G401 (cell line): ENCODE measurements at regions not wholly inside any gene's neighbourhood (a gene's known extent, or its start where the extent isn't known, plus 50 kb on each side); places are given as distances from the start of the nearest gene placed in this dataset.

Experiments
- DNase-seq: peaks from one replicate; pipeline ENCODE4 v3.0.0-alpha.2; 2015; ENCODE audit warnings: low spot score
- in situ Hi-C: cut with HindIII; loops from 2 replicates; pipeline ENCODE4 v1.10.0; 2016; ENCODE audit warnings: low sequenced_read_pairs, mixed read lengths

DNA sequence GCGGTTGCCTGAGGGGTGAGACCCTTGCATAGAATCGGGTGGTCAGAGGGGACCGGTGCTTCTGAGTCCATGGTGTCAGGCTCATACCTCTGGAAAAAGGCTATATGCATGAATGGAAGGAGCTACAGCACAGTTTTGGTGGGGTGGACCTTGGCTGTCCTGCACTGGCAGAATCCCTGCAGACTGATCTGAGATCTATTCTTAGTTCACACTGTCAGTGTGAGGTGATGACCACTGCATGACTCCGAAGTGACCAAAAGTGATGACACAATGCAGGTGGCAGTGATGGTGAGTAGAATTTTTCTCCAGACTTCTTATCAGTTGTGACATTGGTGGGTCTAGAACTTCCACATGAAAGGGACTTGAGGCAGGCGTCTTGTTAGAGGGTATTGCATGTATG lies 105.2 kb upstream of the SLC28A3 start:
- in situ Hi-C loops, result no loop called here

DNA sequence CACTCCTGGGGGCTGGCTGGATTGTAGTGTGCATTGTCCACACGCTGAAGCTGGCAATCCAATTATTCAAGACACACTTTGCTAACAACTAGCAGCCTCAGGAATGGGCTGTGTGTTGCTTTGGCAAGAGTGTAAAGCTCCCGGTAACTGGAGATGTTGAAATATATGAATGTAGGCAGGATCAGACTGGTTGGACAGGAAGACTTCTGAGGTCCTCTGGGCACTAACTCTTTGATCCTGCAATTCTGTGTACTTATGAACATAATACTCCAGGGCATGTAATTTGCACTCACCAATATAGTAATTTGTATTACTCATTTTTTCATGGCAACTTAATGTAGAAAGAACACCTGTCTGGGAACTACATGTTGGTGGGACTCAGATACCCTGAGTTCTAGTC lies 106.7 kb upstream of the SLC28A3 start:
- in situ Hi-C loops, result no loop called here
- no peak for DNase-seq

More for the DNA sequence above, 105.2 kb upstream of the SLC28A3 start:
- no peak for DNase-seq

DNA sequence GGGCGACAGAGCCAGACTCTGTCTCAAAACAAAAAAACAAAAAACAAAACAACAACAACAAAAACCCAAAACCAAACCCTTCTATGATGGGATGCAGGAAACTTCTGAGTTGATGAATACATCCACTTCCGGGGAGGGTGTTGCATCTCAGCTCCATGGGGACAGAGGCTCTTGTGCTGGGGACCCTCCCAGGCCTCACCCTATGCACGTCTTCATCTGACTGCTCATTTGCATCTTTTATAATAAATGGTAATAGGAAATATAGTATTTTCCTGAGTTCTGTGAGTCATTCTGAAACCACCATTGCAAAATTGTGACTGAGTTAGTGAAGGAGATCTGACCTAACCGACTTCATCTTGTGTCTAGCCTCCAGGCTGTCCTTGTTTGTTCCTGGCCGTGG lies 109.5 kb upstream of the SLC28A3 start:
- in situ Hi-C loops, result no loop called here
- DNase-seq, result no peak

DNA sequence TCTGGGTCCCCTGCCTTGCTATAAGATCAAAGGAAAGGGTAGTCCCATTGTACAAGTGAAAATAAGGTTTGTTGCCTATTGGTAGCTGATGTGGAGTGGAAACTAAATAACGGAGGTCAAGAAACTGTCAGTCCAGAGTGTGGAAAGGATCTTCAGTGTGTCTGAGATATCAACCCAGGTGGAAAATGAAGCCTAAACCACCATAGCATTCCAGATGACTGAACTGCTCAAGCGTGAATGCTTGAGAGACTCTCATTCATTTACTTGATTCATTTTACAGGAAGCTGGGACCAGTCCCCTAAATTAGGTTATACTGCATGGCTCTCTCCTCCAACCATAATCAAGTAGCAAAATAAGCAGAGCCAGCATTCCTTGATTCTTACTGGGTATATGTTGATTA lies 116.0 kb upstream of the SLC28A3 start:
- no peak for DNase-seq
- in situ Hi-C loops, result no loop called here

DNA sequence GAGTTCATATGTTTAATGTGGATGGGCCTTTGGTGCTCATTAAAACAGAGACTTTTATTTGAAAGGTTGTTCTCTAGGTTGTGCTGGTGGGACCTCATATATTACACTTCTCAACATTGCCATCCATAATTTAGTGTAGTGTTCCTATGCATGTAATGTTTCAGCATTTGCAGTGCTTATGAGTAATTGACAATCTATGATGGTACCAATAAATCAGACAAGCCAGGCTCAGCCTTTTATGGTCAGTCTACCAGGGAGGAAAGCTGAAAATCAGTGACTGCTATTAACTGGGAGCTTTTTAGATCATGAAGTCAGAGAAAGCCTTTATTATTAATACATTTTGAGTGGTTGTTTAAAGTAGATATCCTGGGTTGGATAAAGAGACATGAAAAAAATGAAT lies 120.1 kb upstream of the SLC28A3 start:
- DNase-seq, result no peak
- in situ Hi-C loops, result no loop called here

DNA sequence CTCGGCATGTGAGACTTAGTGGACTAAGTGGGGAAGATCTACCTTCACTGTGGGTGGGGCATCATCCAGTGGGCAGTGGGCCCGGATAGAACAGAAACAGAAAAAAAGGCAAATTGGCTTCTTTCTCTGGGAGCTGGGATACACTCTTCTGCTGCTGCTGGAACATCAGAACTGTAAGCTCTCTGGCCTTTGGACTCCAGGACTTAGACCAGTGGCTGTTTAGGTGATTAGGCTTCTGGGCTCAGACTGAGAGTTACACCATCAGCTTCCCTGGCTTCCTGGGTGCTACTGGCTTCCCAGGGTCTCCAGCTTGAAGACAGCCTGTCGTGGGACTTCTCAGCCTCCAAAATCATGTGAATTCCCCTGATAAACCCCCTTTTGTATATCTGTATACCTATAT lies 122.7 kb upstream of the SLC28A3 start:
- in situ Hi-C loops, result no loop called here
- no peak for DNase-seq

DNA sequence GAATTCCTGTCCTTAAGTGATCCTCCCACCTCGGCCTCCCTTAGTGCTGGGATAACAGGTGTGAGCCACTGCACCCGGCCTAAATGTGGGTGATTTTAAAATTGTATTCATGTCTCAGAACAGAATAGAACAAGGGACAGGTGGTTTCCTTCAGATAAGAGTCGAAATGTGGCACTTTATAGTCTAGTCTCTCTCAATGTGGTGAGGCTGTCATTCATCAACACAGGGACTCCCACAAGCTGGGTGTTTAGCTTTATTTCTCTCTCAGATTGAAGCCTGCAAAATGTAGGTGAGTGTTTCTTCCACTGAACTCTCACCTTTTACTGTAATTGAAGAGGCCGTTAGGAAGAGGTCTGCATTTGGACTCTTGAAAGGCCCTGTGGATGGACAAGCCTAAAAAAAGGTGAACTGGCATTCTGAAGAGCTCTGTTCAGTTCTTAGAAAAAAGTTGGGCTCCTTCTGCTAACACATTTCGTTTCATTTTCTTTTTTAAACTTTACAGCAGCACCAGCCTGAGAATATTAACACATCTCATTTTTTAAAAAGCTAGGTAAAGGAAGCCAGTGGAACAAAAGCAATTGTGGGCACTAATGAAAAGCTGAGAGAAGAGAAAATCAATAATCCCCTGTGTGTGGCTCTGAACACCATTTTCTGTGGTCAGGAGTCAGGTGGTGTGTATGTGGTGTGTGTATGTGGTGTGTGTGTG lies 126.2 kb upstream of the SLC28A3 start:
- in situ Hi-C loops, result no loop called here
- DNase-seq, result no peak

DNA sequence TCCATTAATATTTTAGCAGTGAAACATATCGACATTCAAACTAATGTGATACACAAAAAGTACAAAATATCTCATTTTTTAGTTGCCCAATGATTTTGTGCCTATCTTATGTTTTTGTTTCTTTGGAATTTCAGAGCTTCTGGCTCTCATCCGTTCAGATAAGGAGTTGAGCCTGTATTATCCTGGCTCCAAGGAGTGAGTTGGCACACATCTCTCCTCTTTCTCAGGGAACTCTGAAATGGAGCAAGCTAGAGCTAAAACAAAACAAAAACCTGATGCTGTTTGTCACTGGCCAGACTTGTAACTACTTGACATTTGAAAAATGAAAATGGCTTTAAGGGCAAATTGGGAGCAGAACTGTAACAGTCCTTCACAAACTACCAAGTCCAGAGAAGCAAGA lies 131.3 kb upstream of the SLC28A3 start:
- in situ Hi-C loops, result no loop called here
- no peak for DNase-seq

DNA sequence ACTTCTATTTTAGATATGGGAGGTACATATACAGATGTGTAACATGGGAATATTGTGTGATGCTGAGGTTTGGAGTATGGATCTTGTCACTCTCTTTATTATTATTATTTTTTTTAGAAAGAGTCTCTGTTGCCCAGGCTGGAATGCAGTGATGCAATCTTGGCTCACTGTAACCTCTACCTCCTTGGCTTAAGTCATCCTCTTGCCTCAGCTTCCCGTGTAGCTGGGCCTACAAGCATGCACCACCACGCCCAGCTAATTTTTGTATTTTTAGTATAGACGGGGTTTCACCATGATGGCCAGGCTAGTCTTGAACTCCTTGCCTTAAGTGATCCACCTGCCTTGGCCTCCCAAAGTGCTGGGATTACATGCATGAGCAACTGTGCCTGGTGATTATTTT lies 138.4 kb upstream of the SLC28A3 start:
- in situ Hi-C loops, result no loop called here
- DNase-seq, result no peak

DNA sequence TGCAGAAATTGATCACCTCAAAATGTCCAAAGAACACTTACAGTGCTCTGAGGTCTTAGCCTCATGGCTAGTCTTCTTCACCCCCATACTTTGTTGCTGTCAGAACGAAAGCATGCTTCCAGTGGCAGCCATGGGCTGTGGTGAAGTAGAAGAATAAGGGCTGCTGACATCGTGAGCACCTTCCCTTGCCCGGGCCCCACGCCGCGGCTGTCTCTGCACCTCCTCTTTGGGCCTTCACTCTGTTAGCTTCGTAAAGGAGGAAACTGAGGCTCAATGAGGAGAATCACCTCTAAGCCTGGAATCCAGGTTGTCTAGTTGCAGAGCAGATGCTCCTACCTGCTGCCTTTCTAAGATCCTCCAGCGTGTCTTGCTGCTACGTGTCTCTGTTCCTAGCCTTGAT lies 139.5 kb upstream of the SLC28A3 start:
- in situ Hi-C loops, result no loop called here

DNA sequence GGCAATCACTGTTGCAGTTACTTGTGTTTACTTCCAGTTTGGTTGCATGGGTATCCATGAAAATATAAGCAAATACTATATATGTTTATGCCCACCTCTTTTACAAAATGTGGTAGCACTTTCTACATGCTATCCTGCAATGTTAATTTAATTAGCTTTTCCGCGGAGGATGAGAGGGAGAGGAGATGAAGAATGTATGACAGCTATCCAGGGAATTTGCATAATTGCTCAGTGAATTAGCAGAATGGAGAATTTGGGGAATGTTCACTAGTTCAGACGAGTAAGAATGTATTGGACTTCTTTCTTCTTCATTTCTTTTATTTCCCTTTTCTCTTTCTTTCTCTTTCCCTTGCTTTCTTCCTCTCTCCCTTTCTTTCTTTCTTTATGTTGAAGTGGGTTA lies 140.7 kb upstream of the SLC28A3 start:
- no peak for DNase-seq
- in situ Hi-C loops, result no loop called here

More for the DNA sequence above, 139.5 kb upstream of the SLC28A3 start:
- DNase-seq, result no peak

DNA sequence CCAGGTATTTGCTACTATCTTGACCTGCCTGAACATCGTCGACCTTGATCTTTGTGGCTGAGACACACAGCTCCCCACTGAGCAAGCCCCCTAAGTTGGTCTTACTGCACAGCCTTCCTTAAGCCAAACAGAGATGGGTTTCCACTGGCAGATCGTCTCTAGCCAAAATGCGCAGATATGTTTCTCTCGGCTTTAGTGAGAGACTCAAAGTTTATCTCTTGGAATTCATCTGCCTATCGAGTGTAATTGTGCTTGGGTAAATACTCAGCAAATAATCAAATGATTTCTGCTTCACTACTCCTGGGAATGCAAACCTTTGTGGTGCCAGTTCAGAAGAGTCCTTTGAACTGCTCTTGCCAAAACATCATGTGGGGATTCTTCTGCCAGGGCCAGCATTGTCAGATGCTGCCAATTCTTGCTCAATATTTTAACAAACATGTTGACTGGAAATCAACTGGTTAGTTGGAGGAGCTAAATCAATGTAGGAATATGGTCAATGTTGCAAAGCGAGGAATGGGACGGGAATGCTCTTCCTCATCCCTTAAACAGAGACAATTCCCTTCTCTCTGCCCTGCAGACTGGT lies 141.2 kb upstream of the SLC28A3 start:
- in situ Hi-C loops, result no loop called here
- no peak for DNase-seq

DNA sequence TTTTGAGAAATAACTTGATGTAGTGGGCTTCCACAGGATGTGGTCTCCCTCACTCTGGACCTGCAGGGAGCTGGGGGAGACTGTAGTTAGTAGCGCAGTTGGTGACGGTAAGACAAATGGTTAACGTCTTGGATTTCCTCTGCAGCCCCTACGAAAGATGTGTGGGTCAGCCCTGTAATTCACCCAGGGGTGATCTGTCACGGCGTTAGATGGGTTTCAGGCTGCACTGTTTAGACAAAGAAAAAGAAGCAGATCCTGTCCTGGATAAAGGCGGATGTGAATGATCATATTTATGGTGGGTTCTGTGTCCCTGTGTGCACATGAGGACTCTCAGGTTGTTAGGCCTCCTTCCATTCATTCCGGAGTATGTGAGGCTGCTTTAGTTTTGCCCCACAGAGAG lies 142.0 kb upstream of the SLC28A3 start:
- no peak for DNase-seq
- in situ Hi-C loops, result no loop called here

DNA sequence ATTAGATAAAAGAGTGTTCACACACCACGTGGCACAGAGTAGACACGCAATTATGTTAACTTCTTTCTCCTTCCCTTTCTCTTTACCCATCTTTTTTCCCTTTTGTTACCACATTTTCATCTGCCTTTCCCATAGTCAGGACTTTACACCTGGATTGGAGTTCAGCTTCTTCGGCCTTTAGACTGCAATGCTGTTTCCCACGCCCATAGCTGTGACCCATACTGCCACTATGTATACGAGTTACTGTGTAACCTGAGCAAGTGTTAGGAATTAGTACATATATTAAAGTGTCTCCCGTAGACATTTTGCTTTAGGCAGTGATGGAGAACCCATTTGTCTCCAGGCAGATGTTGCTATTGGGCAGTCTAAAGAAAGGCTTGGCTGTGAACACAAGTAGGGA lies 143.6 kb upstream of the SLC28A3 start:
- no peak for DNase-seq
- in situ Hi-C loops, result no loop called here

DNA sequence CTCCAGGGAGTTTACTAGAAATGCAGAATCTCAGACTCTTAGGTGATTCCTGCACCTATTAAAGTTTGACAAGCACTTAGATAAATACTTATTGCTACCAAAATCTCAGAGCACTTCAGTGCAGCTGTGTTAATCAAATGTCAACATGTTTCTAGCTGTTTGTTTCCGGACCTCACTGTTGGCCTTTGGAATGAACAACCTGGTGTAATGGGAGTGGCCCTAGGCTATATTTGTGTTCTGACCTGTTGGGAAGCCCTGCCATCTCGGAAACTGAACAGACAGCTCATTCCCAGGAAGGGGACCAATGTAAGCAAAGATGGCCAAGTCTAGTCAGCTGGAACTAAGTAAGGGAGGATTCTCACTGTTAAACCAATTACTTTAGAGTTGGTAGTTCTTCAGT lies 145.0 kb upstream of the SLC28A3 start:
- no peak for DNase-seq
- in situ Hi-C loops, result no loop called here

DNA sequence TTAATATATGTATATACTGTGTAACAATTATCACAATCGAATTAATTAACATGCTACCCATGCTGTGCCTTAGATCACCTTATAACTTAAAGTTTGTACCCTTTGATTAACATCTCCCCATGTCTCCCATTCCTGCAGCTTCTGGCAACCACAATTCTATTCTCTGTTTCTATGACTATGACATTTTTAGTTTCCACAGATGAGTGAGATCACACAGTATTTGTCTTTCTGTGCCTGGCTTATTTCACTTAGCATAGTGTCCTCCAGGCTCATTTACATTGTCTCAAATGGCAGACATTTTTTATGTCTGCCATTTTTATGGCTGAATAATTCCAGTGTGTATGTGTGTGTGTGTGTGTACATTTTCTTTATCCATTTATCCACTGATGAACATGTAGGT lies 146.1 kb upstream of the SLC28A3 start:
- in situ Hi-C loops, result no loop called here
- no peak for DNase-seq

DNA sequence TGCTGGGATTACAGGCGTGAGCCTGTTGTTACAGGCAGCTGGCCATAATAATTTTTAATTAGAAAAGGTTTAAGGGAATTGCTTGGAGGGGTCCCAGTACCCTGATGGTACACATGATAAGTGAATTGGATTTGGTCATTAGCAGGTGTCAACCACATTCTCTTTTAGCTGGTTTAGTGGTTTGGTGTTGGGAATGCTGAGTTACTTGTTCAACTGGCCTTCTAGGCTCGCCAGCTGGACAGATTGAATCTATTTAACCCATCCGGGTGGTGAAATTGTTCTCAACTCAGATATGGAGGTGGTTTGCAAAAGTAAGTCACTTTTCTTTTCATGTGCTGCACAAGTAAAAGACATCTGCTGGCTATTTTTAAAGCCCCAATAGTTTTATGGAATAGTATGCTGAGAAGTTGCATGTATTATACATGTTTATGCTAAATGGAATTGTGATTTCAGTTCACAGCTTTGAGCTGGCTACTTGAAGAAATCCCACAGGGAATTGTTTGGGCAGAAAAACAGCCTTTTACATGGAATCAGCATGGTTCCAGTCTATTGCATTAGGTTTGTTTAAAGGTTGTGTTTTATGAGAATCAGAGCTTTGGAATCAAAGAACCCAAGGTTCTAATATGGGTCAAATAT lies 149.8 kb upstream of the SLC28A3 start:
- DNase-seq, result peak; percentile 1
- in situ Hi-C loops, result no loop called here

DNA sequence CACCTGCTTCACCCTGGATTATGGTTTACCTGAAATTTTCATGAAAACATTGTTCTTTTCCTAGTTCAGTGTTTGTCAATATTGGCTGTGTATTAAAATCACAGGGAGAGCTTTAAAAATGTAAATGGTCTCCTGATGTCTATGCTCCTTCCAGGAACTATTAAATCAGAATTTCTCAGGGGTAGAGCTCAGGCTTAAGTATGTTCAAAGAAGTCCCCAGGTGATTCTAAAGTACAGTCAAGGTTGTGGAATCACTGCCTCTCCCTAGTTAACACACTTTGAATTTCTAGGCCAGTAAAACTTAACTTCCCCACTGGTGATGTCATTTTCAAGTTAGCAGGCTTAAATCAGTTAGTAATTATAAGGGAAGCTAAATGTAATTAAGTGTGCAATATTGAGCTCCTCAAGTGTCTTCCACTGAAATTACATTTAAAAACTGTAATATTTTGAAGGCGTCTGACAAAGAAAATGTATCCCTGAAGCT lies 150.3 kb upstream of the SLC28A3 start:
- in situ Hi-C loops, result no loop called here
- no peak for DNase-seq

DNA sequence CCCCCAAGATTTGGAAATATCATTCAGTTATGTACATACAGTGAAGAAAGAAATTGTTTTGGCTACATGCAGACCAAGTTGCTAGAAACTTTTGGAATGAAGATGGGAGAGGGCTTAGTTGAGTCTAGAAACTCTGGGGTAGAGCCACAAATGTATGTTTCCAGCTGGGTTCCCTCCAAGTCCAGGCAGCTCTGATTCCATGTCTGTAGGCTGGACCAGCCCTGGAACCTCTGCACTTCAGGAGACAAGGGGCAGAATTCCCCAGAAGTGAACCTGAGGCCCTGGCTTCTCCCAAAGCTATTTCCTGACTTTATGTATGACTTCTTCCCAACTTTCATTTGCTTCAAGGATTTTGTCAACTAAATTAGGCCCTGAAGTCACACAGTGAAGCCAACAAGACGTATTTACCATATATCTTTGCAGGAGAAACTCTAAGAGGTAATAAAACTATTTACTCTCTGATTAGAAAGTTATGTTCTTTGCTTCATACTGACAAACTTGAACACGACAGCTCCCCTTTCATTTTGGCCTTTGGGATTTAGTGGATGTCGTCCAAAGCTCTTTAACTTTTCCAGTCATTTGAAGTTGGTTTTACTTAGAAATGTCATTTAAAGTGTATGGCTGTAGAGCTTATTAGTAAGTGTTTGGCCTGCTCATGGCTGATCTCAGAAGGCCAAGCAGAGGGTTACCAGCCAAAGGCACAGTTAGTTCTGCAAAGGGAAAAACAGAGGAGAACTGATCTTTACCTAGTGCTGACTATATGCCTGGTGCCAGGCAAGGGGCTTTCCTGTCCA lies 152.0 kb upstream of the SLC28A3 start:
- in situ Hi-C loops, result no loop called here
- DNase-seq, result no peak
